Suprapubic skin (tissue), 4 donors: ENCODE measurements at regions not wholly inside any gene's neighbourhood (a gene's known extent, or its start where the extent isn't known, plus 50 kb on each side); places are given as distances from the start of the nearest gene placed in this dataset.

Source experiments
- DNase-seq, 2 donors: peaks; one replicate each; pipeline ENCODE4 v3.0.0-alpha.2; 2019; ENCODE audit warnings: low spot score in 2 of 2
- H3K27ac ChIP-seq: fragments of 200-600 bp; sonication (generic); one replicate; pipeline ENCODE4 v1.5.1; 2019
- H3K27me3 ChIP-seq: fragments of 200-600 bp; sonication (generic); one replicate; pipeline ENCODE4 v1.5.1; 2019
- H3K36me3 ChIP-seq: fragments of 200-600 bp; sonication (generic); one replicate; pipeline ENCODE4 v1.5.1; 2019
- H3K4me1 ChIP-seq: fragments of 200-600 bp; sonication (generic); one replicate; pipeline ENCODE4 v1.5.1; 2019
- H3K4me3 ChIP-seq: fragments of 200-600 bp; sonication (generic); one replicate; pipeline ENCODE4 v1.5.1; 2019; ENCODE audit warnings: mild to moderate bottlenecking
- H3K9me3 ChIP-seq: fragments of 200-600 bp; sonication (generic); one replicate; pipeline ENCODE4 v1.5.1; 2019
- CTCF ChIP-seq, 2 donors: fragments of 200-600 bp in 1 of 2; fragments of 450-650 bp in 1 of 2; sonication (generic) in 1 of 2; IDR thresholded peaks; one replicate each; pipeline ENCODE4 v1.5.1; 2016 to 2019; ENCODE audit warnings: antibody characterized with exemption in 2 of 2, mild to moderate bottlenecking in 1 of 2, moderate library complexity in 1 of 2
- EP300 ChIP-seq: sonication (generic); formaldehyde crosslinking; IDR thresholded peaks from one replicate; pipeline ENCODE4 v1.6.1; 2017; ENCODE audit warnings: antibody characterized with exemption
- POLR2A ChIP-seq, 2 donors: fragments of 450-650 bp; IDR thresholded peaks; one replicate each; pipeline ENCODE4 v1.6.1; 2017; ENCODE audit warnings: antibody characterized with exemption in 2 of 2, mild to moderate bottlenecking in 2 of 2, moderate library complexity in 2 of 2
- POLR2AphosphoS5 ChIP-seq, 3 donors: sonication (generic); formaldehyde crosslinking; IDR thresholded peaks; one replicate each; pipeline ENCODE4 v1.6.1; 2017; ENCODE audit warnings: antibody characterized with exemption in 3 of 3
- WGBS: methylation state at CpG from one replicate; pipeline ENCODE4 v1.1.5; 2018; 5-methylcytosine and 5-hydroxymethylcytosine counted together

- Histone ChIP-seq H3K36me3 (no peaks in the 10 kb centered on the region), H3K27me3 (no peaks in the 10 kb centered on the region), H3K4me3 (no peak overlapping the region), H3K4me1 (no peaks in the 10 kb centered on the region), H3K27ac (no peak overlapping the region), H3K9me3 (no peaks in the 10 kb centered on the region)
- TF ChIP-seq POLR2A (IDR thresholded peaks at IDR 0.05): no peak
- TF ChIP-seq CTCF (IDR thresholded peaks at IDR 0.05): no peak
- DNase-seq: no peak
- 69% methylated on average over 11 of the region's 13 CpGs for WGBS
These were observed 126.1 kb downstream of the SEC14L1 start for GRCh38 chr17:77266891-77267341.

- Histone ChIP-seq H3K4me1 (no peaks in the 10 kb centered on the region), H3K27me3 (no peaks in the 10 kb centered on the region), H3K4me3 (no peak overlapping the region), H3K27ac (no peak overlapping the region), H3K36me3 (no peaks in the 10 kb centered on the region), H3K9me3 (no peaks in the 10 kb centered on the region)
- 81% methylated on average over 18 of the region's 18 CpGs for WGBS
- DNase-seq: no peak
- TF ChIP-seq POLR2A (IDR thresholded peaks at IDR 0.05): no peak
- TF ChIP-seq CTCF (IDR thresholded peaks at IDR 0.05): no peak
- no peak for TF ChIP-seq POLR2AphosphoS5 (IDR thresholded peaks at IDR 0.05)
- no peak for TF ChIP-seq EP300
These were observed 129.2 kb downstream of the SEC14L1 start for GRCh38 chr17:77269696-77270681.

- H3K4me1 ChIP-seq: no peaks in the 10 kb centered on the region
- TF ChIP-seq EP300 (no peak), POLR2A (IDR thresholded peaks at IDR 0.05) (no peak), POLR2AphosphoS5 (IDR thresholded peaks at IDR 0.05) (no peak), CTCF (IDR thresholded peaks at IDR 0.05) (no peak)
- H3K9me3 ChIP-seq: no peaks in the 10 kb centered on the region
- no peaks in the 10 kb centered on the region for H3K27me3 ChIP-seq
- no peak overlapping the region for H3K27ac ChIP-seq
- WGBS: 60% methylated on average over 8 of the region's 8 CpGs
- H3K36me3 ChIP-seq: no peaks in the 10 kb centered on the region
- DNase-seq: no peak
- H3K4me3 ChIP-seq: no peak overlapping the region
These were observed 130.6 kb downstream of the SEC14L1 start for GRCh38 chr17:77271411-77271810.

- H3K27me3 ChIP-seq: no peaks in the 10 kb centered on the region
- TF ChIP-seq POLR2A (IDR thresholded peaks at IDR 0.05) (no peak), POLR2AphosphoS5 (IDR thresholded peaks at IDR 0.05) (no peak), EP300 (no peak), CTCF (IDR thresholded peaks at IDR 0.05) (no peak)
- H3K36me3 ChIP-seq: no peaks in the 10 kb centered on the region
- H3K4me3 ChIP-seq: no peak overlapping the region
- no peak overlapping the region for H3K27ac ChIP-seq
- H3K4me1 ChIP-seq: no peaks in the 10 kb centered on the region
- WGBS: 90% methylated on average over 7 of the region's 7 CpGs
- no peaks in the 10 kb centered on the region for H3K9me3 ChIP-seq
- no peak for DNase-seq
These were observed 132.8 kb downstream of the SEC14L1 start for GRCh38 chr17:77273397-77274085.
